ACC112 (cell line): ENCODE measurements at regions not wholly inside any gene's neighbourhood (a gene's known extent, or its start where the extent isn't known, plus 50 kb on each side); places are given as distances from the start of the nearest gene placed in this dataset.
A peak's percentile ranks its signal among the peaks of the same experiment; 100 is the strongest.

ENCODE experiments used
- H2AFZ ChIP-seq: fragments of 200-600 bp; sonication (generic); one replicate; pipeline ENCODE4 v1.6.0; 2017; ENCODE audit warnings: antibody characterized with exemption, low read length; ENCODE audit not compliant: unreplicated experiment
- H3K27ac ChIP-seq: fragments of 200-600 bp; sonication (generic); 2 replicates; pipeline ENCODE4 v1.5.1; 2014; ENCODE audit warnings: low read depth, mild to moderate bottlenecking, antibody characterized with exemption, low read length, moderate library complexity
- H3K27me3 ChIP-seq: fragments of 200-600 bp; sonication (generic); 2 replicates; pipeline ENCODE4 v1.6.1; 2014; ENCODE audit warnings: mild to moderate bottlenecking, antibody characterized with exemption, low read length, moderate library complexity, mixed read lengths; ENCODE audit not compliant: insufficient read depth
- H3K36me3 ChIP-seq: fragments of 200-600 bp; sonication (generic); 2 replicates; pipeline ENCODE4 v1.6.1; 2016; ENCODE audit warnings: mild to moderate bottlenecking, antibody characterized with exemption, low read length, moderate library complexity, mixed read lengths; ENCODE audit not compliant: insufficient read depth
- H3K4me1 ChIP-seq: fragments of 200-600 bp; sonication (generic); one replicate; pipeline ENCODE4 v1.6.1; 2016; ENCODE audit warnings: low read length, mixed read lengths; ENCODE audit not compliant: insufficient read depth, unreplicated experiment, control insufficient read depth
- H3K4me3 ChIP-seq: fragments of 200-600 bp; sonication (generic); 2 replicates; pipeline ENCODE4 v1.5.1; 2014; ENCODE audit warnings: mild to moderate bottlenecking, low read depth, low read length
- H3K79me2 ChIP-seq: fragments of 200-600 bp; sonication (generic); one replicate; pipeline ENCODE4 v1.6.0; 2016; ENCODE audit warnings: low read length; ENCODE audit not compliant: control insufficient read depth, unreplicated experiment, insufficient read depth

- Histone ChIP-seq H3K27ac (no peak overlapping the region), H3K36me3 (no peaks in the 10 kb centered on the region), H3K27me3 (no peaks in the 10 kb centered on the region), H3K79me2 (no peaks in the 10 kb centered on the region), H2AFZ (no peak overlapping the region), H3K4me3 (no peak overlapping the region), H3K4me1 (peaks cover 45% of the 10 kb centered on the region)
Observed at GRCh38 chr5:40402007-40402364, 277.7 kb upstream of the PTGER4 start.

GRCh38 chr5:40401284-40402006 lies 278.3 kb upstream of the PTGER4 start:
- Histone ChIP-seq H3K4me3 (no peak overlapping the region), H3K27ac (peak overlapping the region; percentile 26; the same call in 1 of the 2 replicates), H2AFZ (peak overlapping the region; percentile 76), H3K36me3 (no peaks in the 10 kb centered on the region), H3K4me1 (peaks cover 43% of the 10 kb centered on the region), H3K79me2 (no peaks in the 10 kb centered on the region), H3K27me3 (no peaks in the 10 kb centered on the region)

GRCh38 chr5:40400245-40400644 lies 279.5 kb upstream of the PTGER4 start:
- Histone ChIP-seq H3K4me3 (no peak overlapping the region), H2AFZ (no peak overlapping the region), H3K36me3 (no peaks in the 10 kb centered on the region), H3K27me3 (no peaks in the 10 kb centered on the region), H3K79me2 (no peaks in the 10 kb centered on the region), H3K4me1 (peaks cover 31% of the 10 kb centered on the region), H3K27ac (no peak overlapping the region)

GRCh38 chr5:40399349-40399748 lies 280.4 kb upstream of the PTGER4 start:
- Histone ChIP-seq H3K36me3 (no peaks in the 10 kb centered on the region), H3K27me3 (no peaks in the 10 kb centered on the region), H2AFZ (no peak overlapping the region), H3K4me1 (peaks cover 22% of the 10 kb centered on the region), H3K4me3 (no peak overlapping the region), H3K79me2 (no peaks in the 10 kb centered on the region), H3K27ac (no peak overlapping the region)

- H3K79me2 ChIP-seq, result no peaks in the 10 kb centered on the region
- H3K27ac ChIP-seq, result no peak overlapping the region
- H2AFZ ChIP-seq, result no peak overlapping the region
- H3K4me1 ChIP-seq, result peaks cover 19% of the 10 kb centered on the region
- no peaks in the 10 kb centered on the region for H3K27me3 ChIP-seq
- no peaks in the 10 kb centered on the region for H3K36me3 ChIP-seq
- no peak overlapping the region for H3K4me3 ChIP-seq
Observed at GRCh38 chr5:40397976-40398375, 281.7 kb upstream of the PTGER4 start.

GRCh38 chr5:40397091-40397490 lies 282.6 kb upstream of the PTGER4 start:
- no peak overlapping the region for H2AFZ ChIP-seq

GRCh38 chr5:40396317-40396716 lies 283.4 kb upstream of the PTGER4 start:
- Histone ChIP-seq H3K27me3 (no peaks in the 10 kb centered on the region), H3K79me2 (no peaks in the 10 kb centered on the region), H3K4me1 (peaks cover 10% of the 10 kb centered on the region), H3K36me3 (no peaks in the 10 kb centered on the region), H3K4me3 (no peak overlapping the region), H2AFZ (no peak overlapping the region), H3K27ac (no peak overlapping the region)

More at GRCh38 chr5:40397091-40397490, 282.6 kb upstream of the PTGER4 start:
- Histone ChIP-seq H3K27ac (no peak overlapping the region), H3K4me3 (no peak overlapping the region), H3K27me3 (no peaks in the 10 kb centered on the region), H3K79me2 (no peaks in the 10 kb centered on the region), H3K36me3 (no peaks in the 10 kb centered on the region), H3K4me1 (peaks cover 18% of the 10 kb centered on the region)

GRCh38 chr5:40395251-40395650 lies 284.5 kb upstream of the PTGER4 start:
- no peaks in the 10 kb centered on the region for H3K27me3 ChIP-seq
- H3K4me3 ChIP-seq, result no peak overlapping the region
- no peaks in the 10 kb centered on the region for H3K79me2 ChIP-seq
- peaks cover 4% of the 10 kb centered on the region for H3K4me1 ChIP-seq
- no peak overlapping the region for H2AFZ ChIP-seq
- H3K27ac ChIP-seq, result no peak overlapping the region
- no peaks in the 10 kb centered on the region for H3K36me3 ChIP-seq

GRCh38 chr5:40394698-40395097 lies 285.0 kb upstream of the PTGER4 start:
- Histone ChIP-seq H3K79me2 (no peaks in the 10 kb centered on the region), H3K36me3 (no peaks in the 10 kb centered on the region), H3K27me3 (no peaks in the 10 kb centered on the region), H2AFZ (no peak overlapping the region), H3K27ac (no peak overlapping the region), H3K4me1 (peaks cover 3% of the 10 kb centered on the region), H3K4me3 (no peak overlapping the region)

- Histone ChIP-seq H3K79me2 (no peaks in the 10 kb centered on the region), H3K27ac (no peak overlapping the region), H3K4me1 (no peaks in the 10 kb centered on the region), H3K36me3 (no peaks in the 10 kb centered on the region), H3K27me3 (no peaks in the 10 kb centered on the region), H2AFZ (no peak overlapping the region), H3K4me3 (no peak overlapping the region)
Observed at GRCh38 chr5:40391642-40392041, 288.1 kb upstream of the PTGER4 start.

- no peak overlapping the region for H3K4me3 ChIP-seq
- no peaks in the 10 kb centered on the region for H3K27me3 ChIP-seq
- H3K79me2 ChIP-seq, result no peaks in the 10 kb centered on the region
- H2AFZ ChIP-seq, result no peak overlapping the region
- no peak overlapping the region for H3K27ac ChIP-seq
- H3K36me3 ChIP-seq, result no peaks in the 10 kb centered on the region
- H3K4me1 ChIP-seq, result peaks cover 3% of the 10 kb centered on the region
Observed at GRCh38 chr5:40390281-40391149, 289.2 kb upstream of the PTGER4 start.
